H9 (cell line): ENCODE measurements at regions not wholly inside any gene's neighbourhood (a gene's known extent, or its start where the extent isn't known, plus 50 kb on each side); places are given as distances from the start of the nearest gene placed in this dataset.

Experiments used
- DNase-seq: peaks from one replicate; pipeline ENCODE4 v3.0.0-alpha.2; 2017
- H2AFZ ChIP-seq: one replicate; pipeline ENCODE4 v1.6.1; 2013; ENCODE audit warnings: mild to moderate bottlenecking, low read length, control low read depth, moderate library complexity
- H2AK5ac ChIP-seq: 2 replicates; pipeline ENCODE4 v1.6.1; 2013; ENCODE audit warnings: low read length, control low read depth, mixed read lengths; ENCODE audit not compliant: insufficient read length
- H2BK120ac ChIP-seq: one replicate; pipeline ENCODE4 v1.6.1; 2013; ENCODE audit warnings: low read depth, mild to moderate bottlenecking, low read length, control low read depth, inconsistent platforms; ENCODE audit not compliant: poor library complexity, severe bottlenecking
- H2BK12ac ChIP-seq: 2 replicates; pipeline ENCODE4 v1.6.1; 2013; ENCODE audit warnings: low read length, control low read depth, mixed read lengths, low read depth; ENCODE audit not compliant: insufficient read length
- H2BK15ac ChIP-seq: 2 replicates; pipeline ENCODE4 v1.6.1; 2013; ENCODE audit warnings: low read depth, low read length, control low read depth
- H2BK20ac ChIP-seq: one replicate; pipeline ENCODE4 v1.6.1; 2013; ENCODE audit warnings: low read depth, mild to moderate bottlenecking, low read length, control low read depth, inconsistent platforms; ENCODE audit not compliant: poor library complexity, severe bottlenecking
- H2BK5ac ChIP-seq: 2 replicates; pipeline ENCODE4 v1.6.1; 2013; ENCODE audit warnings: low read length, control low read depth, mixed read lengths; ENCODE audit not compliant: insufficient read length
- H3K14ac ChIP-seq: 2 replicates; pipeline ENCODE4 v1.6.1; 2013; ENCODE audit warnings: low read length, control low read depth; ENCODE audit not compliant: insufficient read depth
- H3K18ac ChIP-seq: 2 replicates; pipeline ENCODE4 v1.6.1; 2013; ENCODE audit warnings: low read depth, mild to moderate bottlenecking, mixed read lengths, low read length, control low read depth; ENCODE audit not compliant: insufficient read length
- H3K23ac ChIP-seq: 2 replicates; pipeline ENCODE4 v1.6.1; 2013; ENCODE audit warnings: low read length, control low read depth, mixed read lengths, low read depth; ENCODE audit not compliant: insufficient read length
- H3K23me2 ChIP-seq: 2 replicates; pipeline ENCODE4 v1.6.1; 2013; ENCODE audit warnings: low read depth, mild to moderate bottlenecking, mixed read lengths, low read length, control low read depth; ENCODE audit not compliant: insufficient read length, poor library complexity, severe bottlenecking
- H3K27ac ChIP-seq: 2 replicates; pipeline ENCODE4 v1.5.1; 2013; ENCODE audit warnings: low read length, control low read depth, mixed read lengths, low read depth; ENCODE audit not compliant: insufficient read length
- H3K27me3 ChIP-seq: 2 replicates; pipeline ENCODE4 v1.6.1; 2013; ENCODE audit warnings: low read length, control low read depth, inconsistent platforms; ENCODE audit not compliant: insufficient read depth
- H3K4ac ChIP-seq: 2 replicates; pipeline ENCODE4 v1.6.1; 2013; ENCODE audit warnings: low read depth, mild to moderate bottlenecking, control low read depth, inconsistent platforms, low read length, moderate library complexity
- H3K4me1 ChIP-seq: 2 replicates; pipeline ENCODE4 v1.6.1; 2013; ENCODE audit warnings: low read length, control low read depth, inconsistent platforms; ENCODE audit not compliant: insufficient read depth
- H3K4me2 ChIP-seq: 2 replicates; pipeline ENCODE4 v1.6.1; 2013; ENCODE audit warnings: low read length, control low read depth, mixed read lengths; ENCODE audit not compliant: insufficient read length, insufficient read depth
- H3K56ac ChIP-seq: 2 replicates; pipeline ENCODE4 v1.6.1; 2013; ENCODE audit warnings: low read depth, mild to moderate bottlenecking, mixed read lengths, low read length, control low read depth; ENCODE audit not compliant: insufficient read length
- H3K79me1 ChIP-seq: 2 replicates; pipeline ENCODE4 v1.6.1; 2013; ENCODE audit warnings: low read depth, mild to moderate bottlenecking, moderate library complexity, low read length, control low read depth, inconsistent platforms; ENCODE audit not compliant: insufficient read depth, poor library complexity, severe bottlenecking
- H3K79me2 ChIP-seq: 2 replicates; pipeline ENCODE4 v1.6.1; 2013; ENCODE audit warnings: low read length, control low read depth, inconsistent platforms; ENCODE audit not compliant: insufficient read depth
- H3K9ac ChIP-seq: 2 replicates; pipeline ENCODE4 v1.6.1; 2013; ENCODE audit warnings: low read length, control low read depth, mixed read lengths; ENCODE audit not compliant: insufficient read length; ENCODE audit errors: extremely low read depth
- H3K9me3 ChIP-seq: one replicate; pipeline ENCODE4 v1.6.1; 2013; ENCODE audit warnings: low read depth, low read length, inconsistent platforms; ENCODE audit not compliant: control insufficient read depth
- H3T11ph ChIP-seq: one replicate; pipeline ENCODE4 v1.6.1; 2013; ENCODE audit warnings: mild to moderate bottlenecking, low read length, control low read depth, inconsistent platforms
- H4K20me1 ChIP-seq: one replicate; pipeline ENCODE4 v1.6.1; 2013; ENCODE audit not compliant: control insufficient read depth, insufficient read length, insufficient read depth
- H4K5ac ChIP-seq: 2 replicates; pipeline ENCODE4 v1.6.1; 2013; ENCODE audit warnings: low read depth, mild to moderate bottlenecking, mixed read lengths, low read length, control low read depth; ENCODE audit not compliant: insufficient read length
- H4K8ac ChIP-seq: replicated peaks from 2 replicates; pipeline ENCODE4 v1.6.1; 2013; ENCODE audit warnings: low read length, control low read depth, mixed read lengths, low read depth; ENCODE audit not compliant: insufficient read length
- H4K91ac ChIP-seq: 2 replicates; pipeline ENCODE4 v1.6.1; 2013; ENCODE audit warnings: low read depth, mild to moderate bottlenecking, moderate library complexity, mixed read lengths, low read length, control low read depth; ENCODE audit not compliant: insufficient read length
- H3K27ac Mint-ChIP-seq, 3 experiments: 2 replicates in 2 of 3; 3 replicates in 1 of 3; pipeline ENCODE4 v1.8.0; 2020 to 2021; ENCODE audit warnings: mixed read lengths in 3 of 3, mild to moderate bottlenecking in 1 of 3, moderate library complexity in 1 of 3
- H3K27me3 Mint-ChIP-seq: 2 replicates; pipeline ENCODE4 v1.8.0; 2021; ENCODE audit warnings: low read depth, mild to moderate bottlenecking, moderate library complexity, mixed read lengths
- H3K36me3 Mint-ChIP-seq, 3 experiments: 2 replicates in 2 of 3; 3 replicates in 1 of 3; pipeline ENCODE4 v1.8.0; 2020 to 2021; ENCODE audit warnings: low read depth in 3 of 3, mixed read lengths in 3 of 3; ENCODE audit not compliant: insufficient read depth in 1 of 3
- H3K4me1 Mint-ChIP-seq, 2 experiments: 2 replicates each; pipeline ENCODE4 v1.8.0; 2020; ENCODE audit warnings: mixed read lengths in 2 of 2
- H3K4me3 Mint-ChIP-seq, 2 experiments: 2 replicates in 1 of 2; 3 replicates in 1 of 2; pipeline ENCODE4 v1.8.0; 2020 to 2021; ENCODE audit warnings: mild to moderate bottlenecking in 2 of 2, mixed read lengths in 2 of 2, moderate library complexity in 1 of 2
- H3K9me3 Mint-ChIP-seq, 2 experiments: 2 replicates in 1 of 2; 3 replicates in 1 of 2; pipeline ENCODE4 v1.8.0; 2020; ENCODE audit warnings: mild to moderate bottlenecking in 2 of 2, mixed read lengths in 2 of 2, moderate library complexity in 1 of 2
- WGBS: extraction: QIAGEN DNeasy Blood & Tissue Kit; methylation state at CpG from one replicate; pipeline ENCODE4 v1.1.7; 2013; ENCODE audit warnings: missing lambda C conversion rate, low lambda C conversion rate, mixed read lengths; ENCODE audit not compliant: insufficient read length; ENCODE audit errors: extremely low coverage; 5-methylcytosine and 5-hydroxymethylcytosine counted together
- TF ChIP-seq, protein P1 (sequence below): fragments of 200-600 bp; sonication (generic); conservative IDR thresholded peaks from 3 replicates; pipeline ENCODE4 v1.8.0; 2021; ENCODE audit warnings: antibody characterized with exemption, mild to moderate bottlenecking

DNA sequence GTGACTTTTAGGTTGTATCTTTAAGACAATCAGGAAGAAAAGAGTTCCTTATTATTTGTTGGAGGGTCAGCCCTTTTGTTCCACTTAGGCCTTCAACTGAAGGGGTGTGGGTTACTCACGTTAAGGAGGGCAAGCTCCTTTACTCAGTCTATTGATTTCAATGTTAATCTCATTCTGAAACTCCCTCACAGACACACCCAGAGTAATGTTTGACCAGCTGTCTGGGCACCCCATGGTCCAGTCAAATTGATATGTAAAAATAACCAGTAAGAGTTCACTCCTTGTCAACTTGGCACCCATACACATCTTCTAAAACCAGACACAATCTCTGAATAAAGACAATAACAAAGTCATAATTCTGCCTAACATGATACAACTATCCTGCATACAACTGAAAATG is 292.9 kb downstream of the KLF5 start:
- Histone ChIP-seq H3K9me3 (no peaks in the 10 kb centered on the region), H2BK20ac (no peak overlapping the region), H3K14ac (no peak overlapping the region), H3K4ac (no peak overlapping the region), H3T11ph (no peak overlapping the region), H2BK15ac (no peak overlapping the region), H3K23ac (no peak overlapping the region), H3K56ac (no peak overlapping the region), H4K8ac (no peak overlapping the region), H3K79me2 (no peaks in the 10 kb centered on the region), H3K23me2 (no peaks in the 10 kb centered on the region), H3K4me1 (no peaks in the 10 kb centered on the region), H4K20me1 (no peaks in the 10 kb centered on the region), H2BK12ac (no peak overlapping the region), H4K91ac (no peak overlapping the region), H3K79me1 (no peaks in the 10 kb centered on the region), H3K27me3 (no peaks in the 10 kb centered on the region), H3K18ac (no peak overlapping the region), H3K27ac (no peak overlapping the region), H2AFZ (no peak overlapping the region), H2AK5ac (no peak overlapping the region), H2BK5ac (no peak overlapping the region), H2BK120ac (no peak overlapping the region), H3K4me2 (no peak overlapping the region), H3K9ac (no peak overlapping the region), H4K5ac (no peak overlapping the region)
- WGBS: no CpG with 5 or more reads among the region's 1 CpG
- H3K4me3 Mint-ChIP-seq: no peak overlapping the region
- H3K36me3 Mint-ChIP-seq: no peaks in the 10 kb centered on the region
- H3K27me3 Mint-ChIP-seq: no peaks in the 10 kb centered on the region
- TF ChIP-seq, protein P1, sequence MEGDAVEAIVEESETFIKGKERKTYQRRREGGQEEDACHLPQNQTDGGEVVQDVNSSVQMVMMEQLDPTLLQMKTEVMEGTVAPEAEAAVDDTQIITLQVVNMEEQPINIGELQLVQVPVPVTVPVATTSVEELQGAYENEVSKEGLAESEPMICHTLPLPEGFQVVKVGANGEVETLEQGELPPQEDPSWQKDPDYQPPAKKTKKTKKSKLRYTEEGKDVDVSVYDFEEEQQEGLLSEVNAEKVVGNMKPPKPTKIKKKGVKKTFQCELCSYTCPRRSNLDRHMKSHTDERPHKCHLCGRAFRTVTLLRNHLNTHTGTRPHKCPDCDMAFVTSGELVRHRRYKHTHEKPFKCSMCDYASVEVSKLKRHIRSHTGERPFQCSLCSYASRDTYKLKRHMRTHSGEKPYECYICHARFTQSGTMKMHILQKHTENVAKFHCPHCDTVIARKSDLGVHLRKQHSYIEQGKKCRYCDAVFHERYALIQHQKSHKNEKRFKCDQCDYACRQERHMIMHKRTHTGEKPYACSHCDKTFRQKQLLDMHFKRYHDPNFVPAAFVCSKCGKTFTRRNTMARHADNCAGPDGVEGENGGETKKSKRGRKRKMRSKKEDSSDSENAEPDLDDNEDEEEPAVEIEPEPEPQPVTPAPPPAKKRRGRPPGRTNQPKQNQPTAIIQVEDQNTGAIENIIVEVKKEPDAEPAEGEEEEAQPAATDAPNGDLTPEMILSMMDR: no peak
- no peaks in the 10 kb centered on the region; a peak in 1 of 5 replicates for H3K9me3 Mint-ChIP-seq
- DNase-seq: no peak
- H3K27ac Mint-ChIP-seq: no peak overlapping the region
- no peaks in the 10 kb centered on the region for H3K4me1 Mint-ChIP-seq
